ENCODE measurements at regions not wholly inside any gene's neighbourhood (a gene's known extent, or its start where the extent isn't known, plus 50 kb on each side); places are given as distances from the start of the nearest gene placed in this dataset.
A peak's percentile ranks its signal among the peaks of the same experiment; 100 is the strongest.

- TF ChIP-seq CREB1 (IDR thresholded peaks at IDR 0.05; ENCODE audit: low read depth) (no peak), PRDM15 (CRISPR knock-in tag; IDR thresholded peaks at IDR 0.05) (no peak), NFYA (IDR thresholded peaks at IDR 0.05; ENCODE audit: borderline replicate concordance, low read depth, low read length) (no peak), BMI1 (IDR thresholded peaks at IDR 0.05; ENCODE audit: borderline replicate concordance) (no peak), ZBTB4 (CRISPR knock-in tag; IDR thresholded peaks at IDR 0.05) (no peak), MYC (IDR thresholded peaks at IDR 0.05; ENCODE audit: insufficient read depth, insufficient read length, insufficient replicate concordance, low read length, severe bottlenecking) (no peak), ZNF274 (IDR thresholded peaks at IDR 0.05; ENCODE audit: insufficient read depth, insufficient read length) (no peak), SMAD5 (IDR thresholded peaks at IDR 0.05; ENCODE audit: low read depth) (no peak), MEF2A (IDR thresholded peaks at IDR 0.05; ENCODE audit: insufficient read depth, low read depth, low read length) (no peak), NBN (IDR thresholded peaks at IDR 0.05) (0 out of 2 replicates have a peak, but pooled peaks have one; percentile 26), SREBF2 (IDR thresholded peaks at IDR 0.05; ENCODE audit: low read length) (no peak), ETV6 (conservative IDR thresholded peaks at IDR 0.05 in 1 of 2, IDR thresholded peaks at IDR 0.05 in 1 of 2; ENCODE audit: borderline replicate concordance in 1 of 2, low read depth in 1 of 2) (no peak), IRF4 (IDR thresholded peaks at IDR 0.05; ENCODE audit: low read depth, low read length) (peak; percentile 26; the same call in 1 of the 2 replicates), LARP7 (IDR thresholded peaks at IDR 0.05) (no peak)
- TF ChIP-seq, protein P1, sequence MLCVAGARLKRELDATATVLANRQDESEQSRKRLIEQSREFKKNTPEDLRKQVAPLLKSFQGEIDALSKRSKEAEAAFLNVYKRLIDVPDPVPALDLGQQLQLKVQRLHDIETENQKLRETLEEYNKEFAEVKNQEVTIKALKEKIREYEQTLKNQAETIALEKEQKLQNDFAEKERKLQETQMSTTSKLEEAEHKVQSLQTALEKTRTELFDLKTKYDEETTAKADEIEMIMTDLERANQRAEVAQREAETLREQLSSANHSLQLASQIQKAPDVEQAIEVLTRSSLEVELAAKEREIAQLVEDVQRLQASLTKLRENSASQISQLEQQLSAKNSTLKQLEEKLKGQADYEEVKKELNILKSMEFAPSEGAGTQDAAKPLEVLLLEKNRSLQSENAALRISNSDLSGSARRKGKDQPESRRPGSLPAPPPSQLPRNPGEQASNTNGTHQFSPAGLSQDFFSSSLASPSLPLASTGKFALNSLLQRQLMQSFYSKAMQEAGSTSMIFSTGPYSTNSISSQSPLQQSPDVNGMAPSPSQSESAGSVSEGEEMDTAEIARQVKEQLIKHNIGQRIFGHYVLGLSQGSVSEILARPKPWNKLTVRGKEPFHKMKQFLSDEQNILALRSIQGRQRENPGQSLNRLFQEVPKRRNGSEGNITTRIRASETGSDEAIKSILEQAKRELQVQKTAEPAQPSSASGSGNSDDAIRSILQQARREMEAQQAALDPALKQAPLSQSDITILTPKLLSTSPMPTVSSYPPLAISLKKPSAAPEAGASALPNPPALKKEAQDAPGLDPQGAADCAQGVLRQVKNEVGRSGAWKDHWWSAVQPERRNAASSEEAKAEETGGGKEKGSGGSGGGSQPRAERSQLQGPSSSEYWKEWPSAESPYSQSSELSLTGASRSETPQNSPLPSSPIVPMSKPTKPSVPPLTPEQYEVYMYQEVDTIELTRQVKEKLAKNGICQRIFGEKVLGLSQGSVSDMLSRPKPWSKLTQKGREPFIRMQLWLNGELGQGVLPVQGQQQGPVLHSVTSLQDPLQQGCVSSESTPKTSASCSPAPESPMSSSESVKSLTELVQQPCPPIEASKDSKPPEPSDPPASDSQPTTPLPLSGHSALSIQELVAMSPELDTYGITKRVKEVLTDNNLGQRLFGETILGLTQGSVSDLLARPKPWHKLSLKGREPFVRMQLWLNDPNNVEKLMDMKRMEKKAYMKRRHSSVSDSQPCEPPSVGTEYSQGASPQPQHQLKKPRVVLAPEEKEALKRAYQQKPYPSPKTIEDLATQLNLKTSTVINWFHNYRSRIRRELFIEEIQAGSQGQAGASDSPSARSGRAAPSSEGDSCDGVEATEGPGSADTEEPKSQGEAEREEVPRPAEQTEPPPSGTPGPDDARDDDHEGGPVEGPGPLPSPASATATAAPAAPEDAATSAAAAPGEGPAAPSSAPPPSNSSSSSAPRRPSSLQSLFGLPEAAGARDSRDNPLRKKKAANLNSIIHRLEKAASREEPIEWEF (IDR thresholded peaks at IDR 0.05; ENCODE audit: insufficient replicate concordance, low read depth, low read length) = no peak
- TF ChIP-seq, protein P2, sequence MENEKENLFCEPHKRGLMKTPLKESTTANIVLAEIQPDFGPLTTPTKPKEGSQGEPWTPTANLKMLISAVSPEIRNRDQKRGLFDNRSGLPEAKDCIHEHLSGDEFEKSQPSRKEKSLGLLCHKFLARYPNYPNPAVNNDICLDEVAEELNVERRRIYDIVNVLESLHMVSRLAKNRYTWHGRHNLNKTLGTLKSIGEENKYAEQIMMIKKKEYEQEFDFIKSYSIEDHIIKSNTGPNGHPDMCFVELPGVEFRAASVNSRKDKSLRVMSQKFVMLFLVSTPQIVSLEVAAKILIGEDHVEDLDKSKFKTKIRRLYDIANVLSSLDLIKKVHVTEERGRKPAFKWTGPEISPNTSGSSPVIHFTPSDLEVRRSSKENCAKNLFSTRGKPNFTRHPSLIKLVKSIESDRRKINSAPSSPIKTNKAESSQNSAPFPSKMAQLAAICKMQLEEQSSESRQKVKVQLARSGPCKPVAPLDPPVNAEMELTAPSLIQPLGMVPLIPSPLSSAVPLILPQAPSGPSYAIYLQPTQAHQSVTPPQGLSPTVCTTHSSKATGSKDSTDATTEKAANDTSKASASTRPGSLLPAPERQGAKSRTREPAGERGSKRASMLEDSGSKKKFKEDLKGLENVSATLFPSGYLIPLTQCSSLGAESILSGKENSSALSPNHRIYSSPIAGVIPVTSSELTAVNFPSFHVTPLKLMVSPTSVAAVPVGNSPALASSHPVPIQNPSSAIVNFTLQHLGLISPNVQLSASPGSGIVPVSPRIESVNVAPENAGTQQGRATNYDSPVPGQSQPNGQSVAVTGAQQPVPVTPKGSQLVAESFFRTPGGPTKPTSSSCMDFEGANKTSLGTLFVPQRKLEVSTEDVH (IDR thresholded peaks at IDR 0.05; ENCODE audit: low read depth, partially characterized antibody) = no peak
These were observed 483.3 kb downstream of the TFAP2B start (continued) for GRCh38 chr6:51301962-51302361.

All from GM12878 (cell line).